ENCODE measurements at regions not wholly inside any gene's neighbourhood (a gene's known extent, or its start where the extent isn't known, plus 50 kb on each side); places are given as distances from the start of the nearest gene placed in this dataset.
"Not testable (repeated sequence)": the region's sequence is repeated elsewhere in the genome, so short reads cannot be mapped to it uniquely, and the experiment has no call there.

DNA sequence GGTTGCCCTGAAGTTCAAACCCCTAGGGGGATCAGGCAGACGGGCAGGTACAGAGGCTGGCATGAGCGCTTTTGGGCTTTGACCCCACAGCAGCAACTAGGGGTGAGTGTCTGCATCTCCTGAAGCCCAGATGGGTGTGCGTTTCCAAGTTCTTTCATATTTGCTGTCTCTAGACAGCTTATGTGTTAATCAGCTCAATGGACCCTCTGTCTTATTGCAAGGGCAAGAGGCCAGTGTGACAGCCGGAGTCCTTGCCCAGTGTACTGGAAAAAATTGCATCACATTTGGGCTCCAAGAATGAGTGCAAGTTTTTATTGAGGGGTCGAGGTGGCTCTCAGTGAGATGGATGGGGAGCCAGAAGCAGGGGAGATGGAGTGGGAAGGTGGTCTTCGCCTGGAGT, 1863.7 kb upstream of the RAG2 start:
- no peak for DNase-seq (ENCODE audit: extremely low read depth in 1 of 2, low read depth in 1 of 2)

DNA sequence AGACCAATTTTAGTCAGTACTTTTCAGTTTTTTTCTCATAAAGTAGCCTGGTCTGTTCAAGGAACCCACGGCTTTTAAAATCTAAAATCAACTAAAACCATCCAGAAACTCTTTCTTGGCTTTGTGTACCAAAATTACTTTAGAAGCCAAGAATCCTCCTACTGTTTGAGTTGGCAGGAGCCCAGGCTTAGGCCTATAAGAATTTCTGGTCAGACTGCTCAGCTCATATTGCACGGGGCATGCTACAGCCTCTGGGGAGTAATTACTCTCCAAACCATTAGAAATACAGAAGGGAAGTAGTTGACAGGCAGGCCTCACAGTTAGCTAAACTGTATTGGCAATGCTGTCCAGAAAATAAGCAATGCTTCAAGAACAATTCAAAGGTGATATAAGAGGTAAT, 1862.9 kb upstream of the RAG2 start:
- DNase-seq (ENCODE audit: extremely low read depth in 1 of 2, low read depth in 1 of 2) = no peak

DNA sequence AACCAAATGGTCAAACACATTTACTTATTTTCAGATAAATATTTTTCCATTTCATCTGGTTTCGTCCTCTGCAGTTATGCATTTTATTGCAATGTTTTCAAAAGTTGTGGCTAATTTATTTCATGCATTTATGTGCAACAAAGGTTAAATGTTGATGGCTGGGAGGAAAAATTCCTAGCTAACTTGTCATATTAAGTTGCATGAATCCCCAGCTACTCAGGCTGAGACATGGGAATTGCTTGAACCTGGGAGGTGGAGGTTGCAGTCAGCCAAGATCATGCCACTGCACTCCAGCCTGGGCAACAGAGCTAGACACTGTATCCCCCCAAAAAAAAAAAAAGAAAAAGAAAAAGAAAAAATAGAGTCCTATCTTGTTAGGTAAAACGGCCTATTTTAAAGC, 1862.4 kb upstream of the RAG2 start:
- DNase-seq (ENCODE audit: extremely low read depth in 1 of 2, low read depth in 1 of 2) = no peak

DNA sequence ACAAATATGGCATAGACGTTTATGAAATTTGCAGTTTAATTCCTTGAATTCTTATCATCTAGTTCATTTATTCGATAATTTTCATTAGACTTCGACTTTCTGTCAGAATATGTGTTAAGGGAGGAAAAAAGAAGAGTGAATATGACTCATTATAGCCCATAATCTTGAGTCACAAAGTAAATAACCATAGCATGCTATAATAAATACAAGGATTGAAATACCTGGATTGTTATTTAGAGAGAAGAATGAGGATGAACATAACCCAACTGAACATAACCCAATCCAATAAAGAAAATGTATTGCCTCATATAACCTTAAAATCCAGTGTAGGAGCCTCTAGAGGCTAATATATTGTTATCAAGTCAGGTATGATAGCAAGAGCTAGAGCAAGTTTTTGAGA, 1858.3 kb upstream of the RAG2 start:
- DNase-seq (ENCODE audit: extremely low read depth in 1 of 2, low read depth in 1 of 2) = no peak

DNA sequence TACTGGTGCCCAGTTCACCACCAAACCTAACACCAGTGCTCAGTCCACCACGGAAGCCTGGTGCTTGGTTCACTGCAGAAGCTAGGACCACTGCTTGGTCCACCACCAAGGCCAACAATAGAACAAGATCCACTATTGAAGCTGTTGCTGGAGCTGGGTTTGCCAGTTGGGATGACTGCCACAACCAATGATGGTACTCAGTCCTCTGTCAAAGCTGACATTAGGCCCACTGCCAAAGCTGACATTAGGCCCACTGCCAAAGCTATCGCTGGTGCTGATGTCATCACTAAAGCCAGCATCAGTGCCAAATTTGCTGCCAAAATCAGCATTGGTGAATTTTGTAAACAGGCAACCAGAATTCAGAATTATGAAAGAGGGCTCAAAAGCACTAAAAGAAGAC, 1850.2 kb upstream of the RAG2 start:
- DNase-seq (ENCODE audit: extremely low read depth in 1 of 2, low read depth in 1 of 2) = no peak

DNA sequence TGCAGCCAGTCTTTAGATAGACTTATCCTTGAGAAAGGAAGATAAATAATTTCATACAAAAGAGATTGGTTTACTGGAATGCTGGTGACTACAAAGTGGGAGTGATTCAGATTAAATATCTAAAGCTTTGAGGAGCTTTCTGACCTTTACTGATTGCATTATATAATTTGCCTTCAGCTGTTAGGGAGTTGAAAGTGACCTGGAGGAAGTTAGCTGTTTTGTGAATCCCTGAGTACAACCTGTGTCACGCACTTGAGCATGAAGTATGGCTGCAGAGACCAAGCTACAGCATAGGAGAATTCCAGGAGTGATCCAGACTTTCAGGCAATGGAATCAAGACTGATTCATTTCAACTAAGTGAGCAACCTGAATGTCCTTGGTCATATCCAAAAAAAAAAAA, 1848.3 kb upstream of the RAG2 start:
- no peak for DNase-seq (ENCODE audit: extremely low read depth in 1 of 2, low read depth in 1 of 2)

DNA sequence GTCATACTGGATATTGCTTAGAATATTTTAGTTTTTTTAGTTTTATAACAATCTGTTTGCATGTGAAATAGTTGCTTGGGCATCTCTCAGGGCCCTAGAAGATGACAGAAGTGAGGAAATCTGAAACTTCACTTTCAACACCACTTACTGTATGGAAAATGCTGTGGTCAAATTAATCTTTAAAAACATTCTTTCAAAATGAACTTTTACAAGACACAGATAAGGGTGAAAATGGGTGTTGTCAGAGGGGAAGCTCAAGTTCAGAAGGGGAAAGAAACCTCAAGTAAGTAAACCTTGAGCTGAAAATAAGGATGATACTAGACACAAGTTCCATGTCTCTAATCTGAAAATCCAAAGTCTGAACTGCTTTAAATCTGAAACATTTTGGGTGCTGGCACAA, 1840.1 kb upstream of the RAG2 start:
- no peak for DNase-seq (ENCODE audit: extremely low read depth in 1 of 2, low read depth in 1 of 2)

DNA sequence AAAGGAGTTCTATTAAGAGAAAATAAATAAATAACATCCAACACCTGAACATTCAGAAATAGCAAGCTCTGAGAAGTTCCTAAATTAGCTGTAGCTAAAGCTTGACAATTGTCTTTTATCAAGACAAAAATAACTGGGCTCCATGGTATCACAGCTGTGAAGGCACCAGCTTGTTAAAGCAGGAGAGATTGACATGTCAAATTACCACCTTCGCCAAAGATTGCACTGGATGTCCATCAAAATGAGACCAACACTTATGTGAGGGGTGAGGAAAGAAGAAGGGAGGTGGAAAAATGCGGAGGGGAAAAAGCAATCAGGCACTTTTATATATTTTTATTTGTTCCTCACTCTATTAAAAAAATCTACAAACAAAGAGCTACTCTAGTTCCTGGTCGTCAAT, 1827.5 kb upstream of the RAG2 start:
- DNase-seq (ENCODE audit: extremely low read depth in 1 of 2, low read depth in 1 of 2) = no peak

DNA sequence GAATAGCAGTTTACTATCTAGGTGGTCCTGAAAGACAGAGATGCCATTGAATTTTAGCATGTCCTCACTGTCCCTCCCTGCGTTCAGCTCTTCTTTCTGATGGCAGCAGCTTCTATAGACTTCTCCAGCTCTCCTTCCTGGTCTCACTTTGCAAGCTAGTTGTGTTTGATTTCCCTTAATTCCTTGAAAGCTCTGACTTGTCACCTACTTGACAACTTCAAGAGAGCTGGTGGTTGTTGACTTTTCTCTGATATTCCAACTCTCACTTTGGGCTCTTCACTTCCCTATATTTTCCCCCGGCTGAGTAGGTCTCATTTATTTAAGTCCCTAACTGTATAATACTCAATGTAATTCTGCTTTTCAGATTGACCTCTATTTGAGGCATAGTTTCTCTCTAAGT, 1825.0 kb upstream of the RAG2 start:
- DNase-seq (ENCODE audit: extremely low read depth in 1 of 2, low read depth in 1 of 2) = no peak

DNA sequence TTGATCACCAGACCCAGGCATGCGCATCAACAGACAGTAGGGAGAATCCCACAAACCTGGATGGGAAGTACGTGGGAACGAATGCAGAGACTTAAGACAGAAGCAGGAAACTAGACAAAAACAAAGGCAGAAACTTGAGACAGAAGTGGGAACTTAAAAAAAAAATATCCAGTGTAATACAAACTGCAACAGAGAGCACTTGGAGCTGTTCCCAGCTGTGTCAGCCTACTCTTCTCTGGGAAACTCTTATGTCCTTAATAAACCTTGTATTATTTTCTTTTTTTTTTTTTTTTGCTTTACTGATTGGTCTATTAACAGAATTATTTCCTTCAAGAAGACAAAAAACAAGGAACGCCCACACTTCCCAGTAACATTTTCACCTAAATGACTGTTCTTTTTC, 1818.1 kb upstream of the RAG2 start:
- no peak for DNase-seq (ENCODE audit: extremely low read depth in 1 of 2, low read depth in 1 of 2)

DNA sequence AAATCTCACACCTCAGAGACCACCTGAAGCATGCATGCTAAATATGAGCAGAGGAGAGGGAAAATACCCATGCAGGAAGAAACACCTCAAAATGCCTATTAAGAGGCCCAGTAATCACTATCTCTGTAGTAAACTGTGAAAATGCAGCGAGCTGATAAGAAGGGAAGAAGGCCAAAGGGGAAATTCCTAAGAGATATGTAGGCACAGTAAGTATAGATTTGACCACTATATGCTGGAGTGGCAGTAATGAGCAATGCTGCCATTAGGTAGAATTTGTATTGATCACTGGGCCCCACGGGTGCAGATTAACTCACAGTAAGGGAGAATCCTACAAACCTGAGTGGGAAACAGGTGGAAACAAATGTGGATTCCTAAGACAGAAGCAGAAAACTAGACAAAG, 1813.1 kb upstream of the RAG2 start:
- no peak for DNase-seq (ENCODE audit: extremely low read depth in 1 of 2, low read depth in 1 of 2)

DNA sequence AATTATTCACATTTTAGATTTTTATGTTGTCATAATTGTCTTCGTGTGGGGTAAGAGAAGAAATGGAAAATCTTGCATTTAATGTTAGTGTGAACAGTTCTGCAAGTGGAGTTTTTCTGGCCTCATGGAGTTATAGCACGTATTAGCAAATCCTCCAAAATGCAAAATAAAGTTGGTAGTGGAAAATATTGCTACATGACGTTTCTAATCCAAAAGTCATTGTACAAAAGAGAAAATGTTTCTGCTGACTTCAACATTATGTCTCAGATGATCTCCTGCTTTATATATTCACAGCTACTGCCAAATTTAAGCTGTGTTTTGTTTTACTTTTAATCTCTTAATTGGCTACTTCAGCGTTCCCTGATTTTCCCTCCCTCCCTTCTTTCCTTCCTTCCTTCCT, 1804.0 kb upstream of the RAG2 start:
- no peak for DNase-seq (ENCODE audit: extremely low read depth in 1 of 2, low read depth in 1 of 2)

DNA sequence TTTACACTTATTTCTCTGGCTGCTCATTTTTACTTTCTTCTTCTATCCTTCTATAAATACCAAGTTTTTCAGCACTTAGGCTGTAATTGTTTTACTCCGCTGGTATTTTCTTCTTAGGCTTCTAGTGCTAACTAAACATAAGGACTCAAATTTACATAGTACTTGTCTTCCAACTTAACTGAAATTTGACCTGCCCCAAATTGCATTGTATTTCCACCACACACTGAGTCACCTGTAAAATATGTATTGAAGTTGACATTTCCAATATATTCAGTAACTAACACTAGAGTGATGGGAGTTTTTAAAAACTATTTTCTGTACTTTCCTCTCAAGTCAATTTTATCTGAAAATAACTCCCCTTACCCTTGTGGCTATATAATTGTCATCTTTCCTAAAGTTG, 1794.1 kb upstream of the RAG2 start:
- DNase-seq (ENCODE audit: extremely low read depth in 1 of 2, low read depth in 1 of 2) = no peak

DNA sequence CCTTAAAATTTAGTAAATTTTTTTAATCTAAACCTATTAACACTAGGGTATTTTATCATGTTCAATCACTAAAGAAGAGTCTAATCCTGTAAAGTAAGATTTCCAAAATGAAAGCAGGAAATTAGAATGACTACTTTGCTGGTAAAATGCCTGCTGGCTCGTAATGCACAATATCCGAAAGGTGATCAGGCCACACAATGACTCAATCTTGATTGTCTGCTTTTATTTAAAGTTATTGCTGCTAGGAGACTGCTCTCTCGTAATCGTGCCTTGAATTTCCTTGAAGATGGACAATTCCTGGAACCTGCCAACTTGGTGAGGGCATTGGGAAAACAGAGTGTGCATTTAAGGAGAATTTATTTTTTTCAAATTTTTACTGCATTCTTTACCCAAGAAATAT, 1786.5 kb upstream of the RAG2 start:
- no peak for DNase-seq (ENCODE audit: extremely low read depth in 1 of 2, low read depth in 1 of 2)

DNA sequence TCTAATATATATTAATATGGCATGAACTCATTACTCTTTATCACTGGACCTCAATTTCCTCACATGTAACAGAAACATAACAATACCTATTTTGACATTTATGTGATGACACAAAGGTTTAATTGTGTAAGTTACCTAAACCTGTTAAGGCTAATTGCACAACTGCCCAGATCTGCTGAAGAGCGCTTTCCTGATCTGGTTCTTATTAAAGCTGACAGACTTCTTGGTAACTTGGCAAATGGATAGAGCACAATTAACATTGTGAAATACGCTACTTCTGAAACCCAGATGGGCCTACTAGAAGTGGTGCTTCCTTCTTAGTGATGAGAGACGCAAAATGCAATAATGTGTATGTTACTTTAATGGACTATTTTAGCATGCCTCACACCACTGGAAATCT, 1767.2 kb upstream of the RAG2 start:
- no peak for DNase-seq (ENCODE audit: extremely low read depth in 1 of 2, low read depth in 1 of 2)

DNA sequence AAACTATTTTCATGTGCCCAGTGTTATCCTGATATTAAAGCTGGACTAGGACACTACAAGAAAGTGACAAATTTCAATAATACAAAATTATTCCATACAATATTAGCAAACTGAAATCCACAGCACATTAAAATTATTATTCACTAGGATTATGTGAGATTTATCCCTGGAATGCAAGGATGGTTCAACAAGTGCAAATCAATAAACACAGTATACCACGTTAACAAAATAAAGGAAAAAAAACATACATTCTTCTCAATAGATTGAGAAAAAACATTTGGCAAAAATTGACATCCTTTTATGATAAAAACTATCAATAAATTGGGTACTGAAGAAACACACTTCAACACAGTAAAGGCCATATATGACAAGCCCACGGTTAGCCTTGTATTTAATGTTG, 1758.2 kb upstream of the RAG2 start:
- no peak for DNase-seq (ENCODE audit: extremely low read depth in 1 of 2, low read depth in 1 of 2)

DNA sequence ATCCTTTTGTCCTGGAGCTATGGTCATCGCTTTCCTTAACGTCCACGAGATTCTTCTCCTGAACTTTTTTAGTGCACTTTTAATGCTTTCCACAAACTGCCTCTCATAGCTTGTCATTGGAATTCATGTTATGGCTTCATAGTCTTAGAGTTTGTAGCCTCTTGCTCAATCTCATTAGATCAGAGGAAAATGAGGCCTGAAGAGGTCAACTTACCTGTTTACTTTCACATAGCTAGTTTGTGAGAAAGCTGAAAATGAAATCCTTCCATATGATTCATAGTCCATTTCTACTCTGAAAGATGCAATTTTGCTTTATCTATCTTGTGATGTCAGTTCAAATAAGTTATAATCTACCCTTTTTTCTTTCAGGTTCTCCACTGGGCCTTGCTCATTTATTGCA, 1747.2 kb upstream of the RAG2 start:
- DNase-seq (ENCODE audit: extremely low read depth in 1 of 2, low read depth in 1 of 2) = no peak

DNA sequence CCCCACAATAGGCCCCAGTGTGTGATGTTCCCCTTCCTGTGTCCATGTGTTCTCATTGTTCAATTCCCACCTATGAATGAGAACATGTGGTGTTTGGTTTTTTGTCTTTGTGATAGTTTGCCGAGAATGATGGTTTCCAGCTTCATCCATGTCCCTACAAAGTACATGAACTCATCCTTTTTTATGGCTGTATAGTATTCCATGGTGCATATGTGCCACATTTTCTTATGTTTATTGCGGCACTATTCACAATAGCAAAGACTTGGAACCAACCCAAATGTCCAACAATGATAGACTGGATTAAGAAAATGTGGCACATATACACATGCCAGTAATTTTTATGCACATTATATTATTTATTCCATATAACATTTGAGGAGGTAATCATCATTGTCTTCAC, 1743.6 kb upstream of the RAG2 start:
- DNase-seq (ENCODE audit: extremely low read depth in 1 of 2, low read depth in 1 of 2) = not testable (repeated sequence)

DNA sequence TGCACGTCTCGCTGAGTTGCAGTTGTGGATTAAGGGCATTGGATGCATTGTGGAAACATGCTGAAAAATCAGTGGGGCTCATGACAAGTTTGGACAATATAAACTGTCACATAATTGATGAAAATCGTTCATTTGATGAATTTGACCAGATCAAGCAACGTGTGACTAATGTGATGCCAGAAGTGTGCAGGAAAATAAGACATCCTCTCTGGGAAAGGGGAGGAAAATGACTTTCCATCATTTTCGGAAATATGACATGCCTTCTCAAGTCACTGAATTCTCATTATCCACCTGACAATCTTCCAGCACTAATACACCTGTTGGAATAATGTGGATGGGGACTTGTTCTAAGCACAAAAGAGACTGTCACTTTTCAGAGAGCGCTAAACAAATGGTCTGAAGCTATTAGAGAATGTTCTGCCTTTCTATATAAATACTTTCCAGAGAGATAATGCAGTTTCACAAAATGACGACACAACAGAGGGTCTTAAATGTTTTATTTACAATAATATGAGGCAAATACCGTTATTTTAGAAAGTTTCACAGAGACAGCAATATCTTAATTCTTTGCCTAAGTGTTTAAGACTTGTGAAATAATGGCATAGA, 1741.9 kb upstream of the RAG2 start:
- no peak for DNase-seq (ENCODE audit: extremely low read depth in 1 of 2, low read depth in 1 of 2)

DNA sequence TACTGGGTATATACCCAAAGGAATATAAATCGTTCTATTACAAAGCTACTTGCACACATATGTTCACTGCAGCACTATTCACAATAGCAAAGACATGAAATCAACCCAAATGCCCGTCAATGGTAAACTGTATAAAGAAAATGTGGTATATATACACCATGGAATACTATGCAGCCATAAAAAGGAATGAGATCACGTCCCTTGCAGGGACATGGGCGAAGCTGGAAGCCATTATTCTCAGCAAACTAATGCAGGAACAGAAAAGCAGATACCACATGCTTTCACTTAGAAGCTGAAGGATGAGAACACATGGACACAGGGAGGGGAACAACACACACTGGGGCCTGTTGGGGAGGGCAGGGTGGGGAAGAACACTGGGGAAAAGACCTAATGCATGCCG, 1740.0 kb upstream of the RAG2 start:
- DNase-seq (ENCODE audit: extremely low read depth in 1 of 2, low read depth in 1 of 2) = not testable (repeated sequence)

DNA sequence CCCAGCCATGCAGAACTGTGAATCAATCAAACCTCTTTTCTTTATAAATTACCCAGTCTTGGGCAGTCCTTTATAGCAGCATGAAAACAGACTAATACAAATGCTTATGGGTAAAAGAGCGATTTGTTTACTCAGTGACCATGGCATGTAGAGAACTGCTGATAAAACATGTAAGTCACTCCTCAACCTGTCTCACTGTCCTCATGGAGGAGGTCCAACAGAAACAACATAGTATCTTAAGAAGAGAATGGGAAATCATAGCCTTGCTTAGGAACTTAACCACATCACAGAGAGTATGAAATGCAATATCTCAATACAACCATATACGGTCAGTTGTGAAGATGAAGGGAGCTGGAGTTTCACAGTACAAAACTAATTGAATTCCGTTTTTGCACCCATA, 1734.0 kb upstream of the RAG2 start:
- no peak for DNase-seq (ENCODE audit: extremely low read depth in 1 of 2, low read depth in 1 of 2)

DNA sequence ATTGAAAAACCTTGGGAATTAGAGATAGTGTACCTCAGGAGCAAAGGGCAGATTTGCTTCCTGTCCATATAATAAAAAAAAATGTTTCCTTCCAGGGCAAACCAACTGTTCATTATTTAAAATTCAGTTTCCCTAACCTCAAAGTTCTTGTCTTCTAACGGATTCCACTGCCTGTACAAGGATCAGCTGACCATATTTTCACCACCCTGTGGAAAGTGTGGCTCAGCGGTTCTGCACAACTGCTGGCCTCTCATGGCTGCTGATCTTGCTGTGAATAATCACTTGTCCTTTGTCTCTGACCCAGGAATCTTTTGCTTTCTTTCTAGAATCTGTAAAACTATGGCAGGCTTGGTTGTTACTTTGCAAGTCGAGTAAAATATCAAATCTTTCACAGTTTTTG, 1732.5 kb upstream of the RAG2 start:
- no peak for DNase-seq (ENCODE audit: extremely low read depth in 1 of 2, low read depth in 1 of 2)

DNA sequence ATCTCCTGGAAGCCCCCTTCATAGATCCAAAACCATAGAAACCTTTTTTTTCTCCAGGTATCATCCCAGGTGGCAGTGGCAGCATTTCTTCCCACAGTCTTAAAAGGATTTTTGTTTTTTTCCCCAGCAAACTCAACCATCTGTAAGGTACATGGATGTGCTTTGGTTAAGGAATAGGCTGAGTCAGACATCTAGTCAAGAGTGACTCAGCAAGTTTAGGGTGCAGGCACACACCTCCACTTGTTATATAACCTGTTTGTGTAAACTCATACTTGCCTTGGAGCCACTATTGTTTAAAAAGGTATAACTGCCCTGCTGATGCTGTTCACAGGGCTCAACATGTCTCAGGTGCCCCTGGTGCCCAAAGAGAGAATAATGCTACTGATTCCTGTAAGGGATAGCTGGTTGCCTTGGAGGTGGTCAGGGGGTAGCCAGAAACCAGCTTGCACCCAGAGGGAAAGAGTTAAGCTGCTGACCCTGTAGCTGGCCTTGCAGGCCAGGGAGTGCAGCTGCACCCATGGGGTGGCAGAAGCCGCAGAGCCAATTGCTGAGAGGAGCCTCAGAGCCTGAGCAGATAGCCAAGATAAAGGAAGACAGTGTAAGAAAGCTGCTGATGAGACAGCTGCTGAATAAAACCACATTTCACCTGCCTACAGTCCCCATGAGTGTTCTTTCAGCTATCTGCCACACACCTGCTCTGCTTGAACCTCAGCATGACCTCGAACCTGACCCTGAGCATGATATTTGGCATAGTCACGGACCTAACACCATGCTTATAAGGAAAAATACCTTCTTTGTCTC, 1726.1 kb upstream of the RAG2 start:
- DNase-seq (ENCODE audit: extremely low read depth in 1 of 2, low read depth in 1 of 2) = no peak

Data from activated CD8-positive, alpha-beta memory T cell treated with anti-CD3 and anti-CD28 coated beads for 1 hour (primary cell).